ENCODE measurements at regions not wholly inside any gene's neighbourhood (a gene's known extent, or its start where the extent isn't known, plus 50 kb on each side); places are given as distances from the start of the nearest gene placed in this dataset.

- no peak for DNase-seq (ENCODE audit: low read depth)
These were observed 111.7 kb upstream of the AKIP1 start for GRCh38 chr11:8799273-8799672.

GRCh38 chr11:8800520-8801110, 110.4 kb upstream of the AKIP1 start:
- DNase-seq (ENCODE audit: low read depth), result no peak

- no peak for DNase-seq (ENCODE audit: low read depth)
These were observed 109.9 kb upstream of the AKIP1 start for GRCh38 chr11:8801121-8801520.

GRCh38 chr11:8802251-8802650, 108.7 kb upstream of the AKIP1 start:
- DNase-seq (ENCODE audit: low read depth), result no peak

GRCh38 chr11:8803973-8804372, 107.0 kb upstream of the AKIP1 start:
- DNase-seq (ENCODE audit: low read depth), result no peak

GRCh38 chr11:8805296-8805695, 105.7 kb upstream of the AKIP1 start:
- no peak for DNase-seq (ENCODE audit: low read depth)

- no peak for DNase-seq (ENCODE audit: low read depth)
These were observed 104.0 kb upstream of the AKIP1 start for GRCh38 chr11:8806974-8807373.

GRCh38 chr11:8807544-8808225, 103.3 kb upstream of the AKIP1 start:
- no peak for DNase-seq (ENCODE audit: low read depth)

- no peak for DNase-seq (ENCODE audit: low read depth)
These were observed 102.8 kb upstream of the AKIP1 start for GRCh38 chr11:8808226-8808585.

- no peak for DNase-seq (ENCODE audit: low read depth)
These were observed 101.6 kb upstream of the AKIP1 start for GRCh38 chr11:8809241-8809938.

- DNase-seq (ENCODE audit: low read depth), result no peak
These were observed 101.0 kb upstream of the AKIP1 start for GRCh38 chr11:8809939-8810539.

GRCh38 chr11:8810540-8811301, 100.3 kb upstream of the AKIP1 start:
- DNase-seq (ENCODE audit: low read depth), result no peak

- DNase-seq (ENCODE audit: low read depth), result no peak
These were observed 99.4 kb upstream of the AKIP1 start for GRCh38 chr11:8811571-8811970.

- no peak for DNase-seq (ENCODE audit: low read depth)
These were observed 98.6 kb upstream of the AKIP1 start for GRCh38 chr11:8812438-8812837.

- DNase-seq (ENCODE audit: low read depth), result no peak
These were observed 97.3 kb upstream of the AKIP1 start for GRCh38 chr11:8813658-8814057.

GRCh38 chr11:8814209-8814922, 96.6 kb upstream of the AKIP1 start:
- DNase-seq (ENCODE audit: low read depth), result no peak

GRCh38 chr11:8814923-8815240, 96.1 kb upstream of the AKIP1 start:
- DNase-seq (ENCODE audit: low read depth), result no peak

GRCh38 chr11:8818421-8818820, 92.6 kb upstream of the AKIP1 start:
- no peak for DNase-seq (ENCODE audit: low read depth)

GRCh38 chr11:8820401-8820800, 90.6 kb upstream of the AKIP1 start:
- no peak for DNase-seq (ENCODE audit: low read depth)

GRCh38 chr11:8822469-8822868, 88.5 kb upstream of the AKIP1 start:
- DNase-seq (ENCODE audit: low read depth), result no peak

- no peak for DNase-seq (ENCODE audit: low read depth)
These were observed 87.7 kb upstream of the AKIP1 start for GRCh38 chr11:8823174-8823742.
